NCI-H774 (cell line): ENCODE measurements at regions not wholly inside any gene's neighbourhood (a gene's known extent, or its start where the extent isn't known, plus 50 kb on each side); places are given as distances from the start of the nearest gene placed in this dataset.

ENCODE experiments used
- DNase-seq: peaks from one replicate; lab custom pipeline; 2025; lab: John Stamatoyannopoulos, UW

DNA sequence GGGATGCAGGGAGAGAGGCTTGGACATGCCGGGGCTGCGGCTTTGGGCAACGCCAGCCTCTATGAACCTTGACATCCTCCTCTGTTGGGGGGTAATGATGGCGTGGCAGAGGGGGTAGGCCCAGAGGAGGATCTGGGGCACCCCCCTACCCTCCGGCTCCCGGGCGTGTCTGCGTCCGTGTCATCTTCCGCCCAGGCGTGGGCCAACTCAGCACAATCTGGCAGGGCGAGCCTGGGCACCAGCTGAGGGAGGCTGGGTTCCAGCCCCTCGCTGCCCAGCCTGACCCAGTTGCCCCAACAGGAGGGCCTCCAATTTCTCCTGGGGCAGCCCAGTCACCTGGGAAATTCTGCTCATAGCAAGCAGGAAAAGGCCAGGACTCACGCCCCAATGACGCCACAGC is 62.9 kb upstream of the IL17B start:
- no peak for DNase-seq

DNA sequence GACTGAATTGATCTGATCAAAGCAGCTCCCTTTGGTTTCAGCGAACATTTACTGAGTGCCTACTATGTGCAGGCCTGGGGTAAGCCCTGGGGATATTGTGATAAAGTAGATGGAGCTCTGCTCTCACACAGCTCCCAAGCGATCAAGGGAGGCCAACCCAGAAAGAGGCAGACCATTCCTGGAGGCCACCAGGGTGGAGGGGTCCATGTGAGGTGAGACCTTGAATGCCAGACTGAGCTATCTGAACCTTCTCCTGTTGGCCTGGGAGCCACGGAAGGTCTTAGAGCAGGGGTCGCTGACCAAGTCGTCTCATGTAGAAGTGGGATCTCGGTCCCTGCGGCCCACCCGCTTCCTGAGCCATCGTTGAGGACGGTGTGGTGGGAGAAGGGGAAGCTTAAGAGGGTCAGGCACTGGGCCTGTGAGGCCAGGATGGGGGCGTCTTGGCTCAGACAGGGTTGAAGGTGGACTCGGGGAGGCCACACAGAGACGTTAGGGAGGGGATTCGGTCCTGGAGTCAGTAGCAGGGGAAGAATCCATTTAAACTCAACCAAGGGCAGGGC is 62.2 kb upstream of the IL17B start:
- no peak for DNase-seq

DNA sequence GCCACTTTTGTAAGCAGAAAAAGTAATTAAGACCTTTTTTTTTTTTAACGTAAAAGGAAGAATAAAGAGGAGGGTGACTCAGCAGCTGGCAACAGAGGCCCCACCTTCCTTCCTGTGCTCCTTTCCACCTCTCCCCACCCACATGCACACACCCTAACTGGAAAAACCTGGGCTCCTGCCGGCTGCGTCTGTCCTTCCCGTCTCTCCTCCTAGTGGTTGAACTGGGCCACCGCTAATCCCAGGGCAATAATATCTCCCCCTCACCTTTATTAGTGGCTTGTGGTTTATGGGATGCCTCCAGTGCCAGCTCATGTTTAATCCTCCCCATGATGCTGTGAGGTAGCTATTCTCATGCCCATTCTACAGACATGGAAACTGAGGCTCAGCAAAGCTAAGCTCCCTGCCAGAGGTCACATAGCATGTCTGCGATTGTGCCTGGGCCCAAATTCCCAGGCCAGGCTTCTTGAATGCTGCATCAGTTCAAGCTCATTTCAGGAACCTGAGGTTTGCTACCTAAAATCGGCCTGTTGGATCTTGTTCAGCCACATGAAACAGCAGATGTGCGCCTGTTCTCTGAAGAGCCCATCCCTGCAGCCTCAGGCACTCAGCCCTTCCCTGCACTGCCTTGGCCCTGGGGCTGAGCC is 60.9 kb upstream of the IL17B start:
- DNase-seq, result peak; percentile 16

DNA sequence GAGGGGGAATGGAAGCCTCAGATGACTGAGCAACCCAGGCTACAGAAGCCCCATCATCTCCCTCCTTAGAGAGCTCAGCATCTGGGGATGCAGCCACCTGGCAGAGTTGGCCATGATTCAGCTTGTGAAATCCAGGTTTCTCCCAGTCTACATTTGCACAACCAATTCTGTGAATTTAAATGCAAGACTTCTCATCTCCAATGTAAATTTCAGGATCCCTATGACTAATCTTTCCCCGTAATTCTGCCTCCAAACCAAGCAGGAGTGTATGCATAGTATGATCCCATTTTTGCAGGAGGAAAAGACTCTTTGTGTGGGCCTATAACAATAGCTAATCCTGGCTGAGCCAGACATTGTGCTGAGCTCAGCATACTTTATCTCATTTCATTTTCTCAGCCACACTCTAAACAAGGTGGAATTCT is 59.6 kb upstream of the IL17B start:
- no peak for DNase-seq

DNA sequence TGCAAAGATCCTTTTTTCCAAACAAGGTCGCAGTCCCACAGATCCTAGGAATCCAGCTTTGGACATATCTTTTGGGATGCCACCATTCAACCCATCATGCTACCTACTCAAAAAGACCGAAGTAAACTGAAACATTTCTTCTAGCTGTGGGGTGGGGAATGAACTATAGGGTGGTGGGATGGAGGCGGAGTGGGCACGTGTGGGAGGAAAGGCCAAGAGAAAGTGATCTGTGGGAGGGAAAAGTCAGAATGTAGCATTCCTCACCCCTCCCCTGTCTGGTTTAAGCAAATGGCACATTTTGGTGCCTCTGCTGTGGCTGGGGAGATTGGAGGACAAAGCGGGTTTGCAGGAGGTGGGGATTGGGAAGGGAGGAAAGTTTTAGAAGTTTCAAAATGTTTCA is 59.2 kb upstream of the IL17B start:
- DNase-seq, result no peak

DNA sequence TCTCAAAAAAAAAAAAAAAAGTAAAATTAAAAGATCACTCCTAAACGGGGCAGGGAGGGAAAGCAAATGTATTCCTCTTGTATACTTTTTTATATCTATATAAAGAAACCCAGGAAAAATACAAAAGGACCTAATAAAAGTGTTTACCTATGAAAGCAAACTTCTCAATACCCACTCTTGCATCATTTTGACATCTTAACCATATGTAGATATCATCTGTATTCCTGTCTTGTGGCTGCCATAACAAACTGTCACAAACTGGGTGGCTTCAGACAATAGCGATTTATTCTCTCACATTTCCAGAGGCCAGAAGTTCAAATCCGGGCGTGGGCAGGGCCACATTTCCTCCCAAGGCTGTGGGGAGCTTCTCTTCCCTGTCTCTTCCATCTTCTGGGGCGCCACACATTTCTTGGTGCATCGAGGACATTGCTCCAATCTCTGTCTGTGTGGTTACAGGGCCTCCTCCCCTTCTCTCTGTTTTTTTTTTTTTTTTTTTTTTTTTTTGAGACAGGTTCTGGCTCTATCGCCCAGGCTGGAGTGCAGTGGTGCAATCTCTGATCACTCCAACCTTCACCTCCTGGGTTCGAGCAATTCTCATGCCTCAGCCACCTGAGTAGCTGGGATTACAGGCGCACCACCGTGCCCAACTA is 58.4 kb upstream of the IL17B start:
- no peak for DNase-seq

DNA sequence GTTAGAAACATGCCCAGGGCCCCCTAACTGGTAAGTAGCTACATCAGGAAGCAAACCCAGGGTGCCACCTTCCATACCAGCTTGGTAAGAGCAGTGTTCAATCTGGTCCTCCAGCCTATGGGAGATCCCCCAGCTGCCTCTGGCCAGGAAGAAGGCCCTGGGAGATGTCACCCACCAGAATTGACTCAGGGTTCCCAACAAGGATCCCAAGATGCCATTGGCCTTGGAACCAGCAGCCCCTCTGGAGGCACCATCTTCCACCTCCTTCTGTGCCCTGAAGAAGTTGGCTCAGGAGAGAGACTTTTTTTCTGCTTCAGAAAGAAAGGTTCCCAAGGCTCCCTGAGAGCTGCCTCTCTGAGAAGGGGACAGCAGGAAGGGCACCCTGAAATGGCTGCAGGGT is 56.6 kb upstream of the IL17B start:
- no peak for DNase-seq

DNA sequence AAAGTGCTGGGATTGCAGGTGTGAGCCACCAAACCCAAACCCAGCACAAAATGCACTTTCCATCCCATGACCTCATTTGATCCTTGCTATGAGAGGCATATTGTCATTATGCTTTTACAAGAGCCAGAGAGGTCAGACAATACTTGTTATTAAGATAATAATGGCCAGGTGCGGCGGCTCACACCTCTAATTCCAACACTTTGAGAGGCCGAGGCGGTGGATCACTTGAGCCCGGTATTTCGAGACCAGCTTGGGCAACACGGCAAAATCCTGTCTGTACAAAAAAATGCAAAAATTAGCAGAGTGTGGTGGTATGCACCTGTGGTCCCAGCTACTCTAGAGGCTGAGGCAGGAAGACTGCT is 55.9 kb upstream of the IL17B start:
- DNase-seq, result no peak

DNA sequence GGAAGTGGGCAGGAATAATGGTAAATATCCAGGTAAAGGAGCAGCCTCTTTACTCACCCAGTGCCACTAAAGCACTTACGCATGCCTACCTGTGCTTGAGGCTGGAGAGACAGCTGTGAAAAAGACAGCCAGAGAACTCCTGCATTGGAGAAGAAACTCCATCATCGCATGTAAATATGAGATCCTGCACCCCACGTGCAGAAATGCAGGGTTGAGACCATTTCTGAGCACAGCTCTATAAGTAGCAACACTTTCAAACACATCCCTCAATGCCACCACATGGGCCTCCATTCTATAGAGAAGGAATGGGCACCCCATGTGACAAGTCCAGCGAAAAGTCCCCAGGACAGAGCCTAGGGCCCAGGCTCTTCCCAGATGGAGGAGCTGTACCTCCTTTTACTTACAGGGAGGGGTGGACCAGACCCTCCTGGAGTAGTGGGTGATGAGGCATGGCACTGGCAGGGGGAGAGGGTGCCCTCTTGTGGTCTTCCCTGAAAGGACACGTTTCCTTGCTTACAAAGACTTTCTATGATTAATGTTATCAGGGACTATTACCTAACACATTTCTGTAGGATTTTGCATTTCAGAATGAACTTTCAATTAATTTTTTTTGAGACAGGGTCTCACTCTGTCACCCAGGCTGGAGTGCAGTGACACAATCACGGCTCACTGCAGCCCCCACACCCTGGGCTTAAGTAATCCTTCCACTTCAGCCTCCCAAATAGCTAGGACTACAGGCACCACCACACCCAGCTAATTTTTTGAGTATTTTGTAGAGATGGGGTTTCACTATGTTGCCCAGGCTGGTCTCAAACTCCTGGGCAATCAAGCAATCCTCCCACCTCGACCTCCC is 55.3 kb upstream of the IL17B start:
- no peak for DNase-seq

DNA sequence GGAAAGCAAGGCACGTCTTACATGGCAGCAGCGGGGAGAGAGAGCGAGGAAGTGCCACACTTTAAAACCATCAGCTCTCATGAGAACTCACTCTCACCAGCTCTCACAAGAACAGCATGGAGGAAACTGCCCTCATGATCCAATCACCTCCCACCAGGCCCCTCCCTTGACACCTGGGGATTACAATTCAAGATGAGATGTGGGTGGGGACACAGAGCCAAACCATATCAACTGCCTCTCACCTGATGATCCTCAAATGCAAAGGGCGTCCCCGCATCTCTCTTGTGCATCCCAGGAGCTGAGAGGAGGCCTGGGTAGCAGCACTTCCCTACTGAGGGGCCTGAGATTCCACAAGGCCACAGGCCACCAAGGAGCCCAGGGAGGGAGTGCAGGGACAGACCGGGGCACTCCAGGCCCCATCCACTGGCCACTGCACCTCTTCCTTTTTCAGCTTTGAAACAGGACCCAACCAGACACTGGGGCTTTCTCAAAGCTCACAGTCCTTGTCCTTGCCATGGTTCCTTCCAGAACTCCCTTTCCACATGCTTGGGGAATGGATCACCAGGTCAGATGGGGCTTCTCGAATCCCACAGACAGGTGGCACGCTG is 54.5 kb upstream of the IL17B start:
- no peak for DNase-seq

DNA sequence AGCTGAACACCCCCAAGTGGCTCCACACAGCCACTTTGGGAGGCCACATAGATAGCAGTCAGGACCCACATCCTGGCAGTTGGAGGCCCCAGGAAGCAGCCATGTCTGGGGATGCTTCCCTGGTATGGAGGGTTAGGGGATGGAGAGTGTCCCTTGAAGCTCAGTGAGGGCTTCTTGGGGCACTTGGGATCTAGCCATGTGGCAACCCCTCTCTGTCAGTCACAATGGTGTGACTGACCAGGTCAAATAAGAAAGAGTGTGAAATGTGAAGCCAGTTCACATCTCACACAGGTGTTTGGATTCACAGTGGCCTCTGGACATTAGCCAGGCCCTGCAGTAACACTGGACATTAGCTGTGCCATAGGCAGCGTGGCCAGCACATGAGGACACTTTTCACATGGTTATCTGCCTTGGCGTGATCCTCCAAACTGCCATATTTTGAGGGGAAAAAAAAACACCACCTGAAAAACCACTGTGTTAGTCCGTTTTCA is 53.9 kb upstream of the IL17B start:
- no peak for DNase-seq

DNA sequence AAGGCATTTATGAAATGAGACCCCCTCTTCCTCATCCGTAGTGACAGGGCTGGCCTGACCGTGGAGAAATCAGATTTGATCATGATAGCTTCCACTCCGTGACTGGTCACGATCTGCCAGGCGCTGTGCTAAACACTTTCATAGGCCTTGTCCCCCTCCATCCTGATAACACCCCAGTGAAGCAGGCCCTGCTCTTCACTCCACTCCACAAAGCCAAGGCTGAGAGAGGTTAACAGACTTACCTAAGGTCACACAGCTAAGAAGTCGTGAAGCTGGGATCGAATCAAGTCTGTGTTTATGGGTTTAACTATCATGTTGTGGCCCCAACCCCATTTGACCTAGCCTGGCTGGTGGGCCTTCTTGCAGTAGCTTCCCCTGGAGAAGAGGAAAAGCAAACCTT is 53.3 kb upstream of the IL17B start:
- no peak for DNase-seq

DNA sequence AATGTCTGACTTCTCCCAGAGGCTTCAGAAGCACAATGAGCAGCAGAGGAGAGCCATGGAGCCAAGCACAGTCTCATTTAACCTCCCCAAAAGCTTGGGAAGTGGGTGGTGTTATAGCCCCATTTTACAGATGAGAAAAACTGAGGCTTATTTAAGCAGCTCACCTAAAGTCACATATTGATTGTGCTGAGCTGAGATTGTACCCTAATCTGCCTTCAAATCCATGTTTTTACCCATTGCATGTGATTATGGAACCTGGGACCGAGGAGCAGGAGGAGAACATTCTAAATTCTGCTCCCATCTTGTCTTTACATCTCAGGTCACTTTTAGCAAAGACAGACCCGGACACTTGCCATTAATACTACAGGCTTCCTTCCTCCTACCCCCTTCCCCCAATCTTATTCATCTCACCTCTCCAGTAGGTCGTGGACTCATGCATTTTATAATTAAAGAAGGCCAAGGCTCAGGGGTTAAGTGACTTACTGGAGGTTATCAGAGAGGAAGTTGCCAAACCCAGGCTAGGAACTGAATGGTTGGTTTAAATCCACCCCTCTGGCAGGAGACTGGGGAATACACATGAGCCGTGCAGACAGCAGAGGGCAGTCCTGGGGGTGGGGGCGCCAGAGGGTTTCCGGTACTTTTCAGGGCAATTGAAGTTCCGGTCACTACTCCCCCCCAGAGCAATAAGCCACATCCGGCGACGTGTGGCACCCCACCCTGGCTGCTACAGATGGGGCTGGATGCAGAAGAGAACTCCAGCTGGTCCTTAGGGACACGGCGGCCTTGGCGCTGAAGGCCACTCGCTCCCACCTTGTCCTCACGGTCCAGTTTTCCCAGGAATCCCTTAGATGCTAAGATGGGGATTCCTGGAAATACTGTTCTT is 51.0 kb upstream of the IL17B start:
- no peak for DNase-seq
